HCT116 (cell line): ENCODE measurements at regions not wholly inside any gene's neighbourhood (a gene's known extent, or its start where the extent isn't known, plus 50 kb on each side); places are given as distances from the start of the nearest gene placed in this dataset.

ENCODE experiments used
- ATAC-seq: fragments of 200-7000 bp; cut with Tn5 transposase; 2 replicates; pipeline ENCODE4 v1.9.1; 2020; ENCODE audit warnings: mild to moderate bottlenecking, moderate library complexity
- BruUV-seq: library from RNA; stranded (reverse); fragments of 400-500 nt; replicated peaks from 2 replicates; lab custom pipeline; 2021; lab: Mats Ljungman, UMichigan
- CTCF ChIA-PET: fragments of 300-600 bp; sonication (Branson Sonifier 250); formaldehyde crosslinking; loops from one replicate; lab custom pipeline; 2021; ENCODE audit warnings: antibody characterized with exemption; lab: Charles Lee
- POLR2A ChIA-PET: fragments of 300-600, 350-600 bp; sonication (Branson Sonifier 250); formaldehyde crosslinking; loops from one replicate; lab custom pipeline; 2021; ENCODE audit warnings: antibody characterized with exemption; lab: Charles Lee
- RAD21 ChIA-PET, 2 experiments: fragments of 300-600 bp; sonication (Branson Sonifier 250); formaldehyde crosslinking; loops; one replicate each; lab custom pipeline; 2023; ENCODE audit warnings: low total read pairs in 2 of 2; ENCODE audit not compliant: uncharacterized antibody in 2 of 2, unreplicated experiment in 2 of 2, low non-redundant PET in 1 of 2; lab: Charles Lee
- DNase-seq: peaks from one replicate; pipeline ENCODE4 v3.0.0-alpha.2; 2010; ENCODE audit warnings: low read depth, low spot score
- H2AFZ ChIP-seq: fragments of 200-600 bp; shearing (Covaris generic), sonication (generic); 2 replicates; pipeline ENCODE4 v1.6.1; 2017; ENCODE audit warnings: low read depth, mixed run types, mixed read lengths, antibody characterized with exemption, low read length; ENCODE audit not compliant: poor library complexity, severe bottlenecking
- H3K27ac ChIP-seq: 2 replicates; pipeline ENCODE4 v1.5.1; 2012; ENCODE audit warnings: low read depth, low read length
- H3K27me3 ChIP-seq: fragments of 200-600 bp; sonication (generic); 2 replicates; pipeline ENCODE4 v1.6.1; 2016; ENCODE audit warnings: mixed run types, low read length, mixed read lengths; ENCODE audit not compliant: insufficient read depth
- H3K36me3 ChIP-seq, 2 experiments: fragments of 200-500 bp in 1 of 2; fragments of 200-600 bp in 1 of 2; sonication (Bioruptor generic) in 1 of 2; sonication (generic) in 1 of 2; 2 replicates each; pipeline versions ENCODE4 v1.5.1 to v1.6.1; 2014 to 2016; ENCODE audit warnings: low read length in 2 of 2, inconsistent platforms in 1 of 2, mixed read lengths in 1 of 2, mixed run types in 1 of 2; ENCODE audit not compliant: insufficient read depth in 2 of 2, control insufficient read depth in 1 of 2
- H3K4me1 ChIP-seq, 2 experiments: fragments of 200-600 bp in 1 of 2; sonication (generic) in 1 of 2; 2 replicates each; pipeline versions ENCODE4 v1.5.1 to v1.6.1; 2012 to 2017; ENCODE audit warnings: low read length in 2 of 2, inconsistent platforms in 1 of 2, mild to moderate bottlenecking in 1 of 2, mixed read lengths in 1 of 2, mixed run types in 1 of 2, moderate library complexity in 1 of 2; ENCODE audit not compliant: insufficient read depth in 2 of 2, control insufficient read depth in 1 of 2
- H3K4me2 ChIP-seq: fragments of 200-600 bp; sonication (generic); 2 replicates; pipeline ENCODE4 v1.6.1; 2017; ENCODE audit warnings: mixed run types, low read length, mixed read lengths
- H3K4me3 ChIP-seq, 2 experiments: fragments of 200-600 bp in 1 of 2; sonication (generic) in 1 of 2; replicated peaks in 1 of 2; 2 replicates each; pipeline ENCODE4 v1.5.1; 2011 to 2016; ENCODE audit warnings: low read length in 2 of 2, control low read depth in 1 of 2, low read depth in 1 of 2, mild to moderate bottlenecking in 1 of 2, mixed read lengths in 1 of 2, mixed run types in 1 of 2
- H3K79me2 ChIP-seq: fragments of 200-600 bp; sonication (generic); 2 replicates; pipeline ENCODE4 v1.6.1; 2017; ENCODE audit warnings: mild to moderate bottlenecking, mixed run types, low read length, moderate library complexity, mixed read lengths; ENCODE audit not compliant: insufficient read depth
- H3K9ac ChIP-seq: fragments of 200-600 bp; sonication (generic); 2 replicates; pipeline ENCODE4 v1.6.1; 2016; ENCODE audit warnings: low read length, mixed read lengths
- H3K9me2 ChIP-seq: fragments of 200-600 bp; sonication (generic), shearing (Covaris generic); 2 replicates; pipeline ENCODE4 v1.6.1; 2017; ENCODE audit warnings: mixed run types, mild to moderate bottlenecking, moderate library complexity; ENCODE audit not compliant: insufficient read depth
- H3K9me3 ChIP-seq, 2 experiments: fragments of 200-500 bp in 1 of 2; fragments of 200-600 bp in 1 of 2; sonication (Bioruptor generic) in 1 of 2; sonication (generic) in 1 of 2; 2 replicates each; pipeline ENCODE4 v1.6.1; 2014 to 2017; ENCODE audit warnings: low read length in 2 of 2, mixed read lengths in 2 of 2, inconsistent platforms in 1 of 2, low read depth in 1 of 2, mild to moderate bottlenecking in 1 of 2, mixed run types in 1 of 2, moderate library complexity in 1 of 2; ENCODE audit not compliant: control insufficient read depth in 1 of 2, insufficient read depth in 1 of 2
- H4K20me1 ChIP-seq: fragments of 200-600 bp; sonication (generic), shearing (Covaris generic); 2 replicates; pipeline ENCODE4 v1.6.1; 2017; ENCODE audit warnings: mixed run types, mild to moderate bottlenecking, moderate library complexity; ENCODE audit not compliant: insufficient read depth
- EGR1 ChIP-seq: IDR thresholded peaks from 2 replicates; pipeline ENCODE4 v1.6.1; 2012; ENCODE audit warnings: low read depth
- EZH2 ChIP-seq: fragments of 200-600 bp; sonication (generic); IDR thresholded peaks from 2 replicates; pipeline ENCODE4 v1.6.1; 2017; ENCODE audit warnings: antibody characterized with exemption, mixed run types
- FOSL1 ChIP-seq: IDR thresholded peaks from 2 replicates; pipeline ENCODE4 v1.6.1; 2012; ENCODE audit warnings: low read depth
- POLR2A ChIP-seq: IDR thresholded peaks from 2 replicates; pipeline ENCODE4 v1.7.0; 2011; ENCODE audit warnings: borderline replicate concordance; ENCODE audit not compliant: insufficient read depth, insufficient read length; ENCODE audit errors: extremely low read depth
- POLR2AphosphoS5 ChIP-seq: IDR thresholded peaks from 2 replicates; pipeline ENCODE4 v1.6.1; 2011; ENCODE audit warnings: mild to moderate bottlenecking, low read depth, low read length, moderate library complexity
- RAD21 ChIP-seq: IDR thresholded peaks from 2 replicates; pipeline ENCODE4 v1.6.1; 2012; ENCODE audit warnings: low read depth, mild to moderate bottlenecking
- SIN3A ChIP-seq: IDR thresholded peaks from 2 replicates; pipeline ENCODE4 v1.6.1; 2012; ENCODE audit warnings: low read depth
- SP1 ChIP-seq: IDR thresholded peaks from 2 replicates; pipeline ENCODE4 v1.6.1; 2012; ENCODE audit warnings: low read depth
- SRF ChIP-seq: IDR thresholded peaks from 2 replicates; pipeline ENCODE4 v1.6.1; 2012; ENCODE audit warnings: low read depth
- ZFX ChIP-seq: fragments of 450-650 bp; IDR thresholded peaks from 2 replicates; pipeline ENCODE4 v1.6.1; 2017
- ZNF274 ChIP-seq: fragments of 200-500 bp; sonication (Bioruptor generic); IDR thresholded peaks from 2 replicates; pipeline ENCODE4 v1.6.1; 2014; ENCODE audit warnings: mild to moderate bottlenecking, low read depth, low read length, inconsistent platforms
- intact Hi-C: fragments of 100-400 bp; cut with micrococcal nuclease; formaldehyde crosslinking; loops from 2 replicates; pipeline ENCODE4 v1.10.0; 2022
- TF ChIP-seq, protein P1 (sequence below): IDR thresholded peaks from 2 replicates; pipeline ENCODE4 v1.6.1; 2012
- TF ChIP-seq, protein P2 (sequence below), 3 experiments: fragments of 200-600 bp in 1 of 3; sonication (generic) in 1 of 3; IDR thresholded peaks in 2 of 3; conservative IDR thresholded peaks in 1 of 3; 2 replicates each; pipeline ENCODE4 v1.5.1; 2012 to 2017; ENCODE audit warnings: low read depth in 2 of 3, low read length in 2 of 3, antibody characterized with exemption in 1 of 3, borderline replicate concordance in 1 of 3, control low read depth in 1 of 3, mild to moderate bottlenecking in 1 of 3, mixed read lengths in 1 of 3, mixed run types in 1 of 3, moderate library complexity in 1 of 3; ENCODE audit not compliant: insufficient read depth in 1 of 3
- TF ChIP-seq, protein P3 (sequence below): IDR thresholded peaks from 2 replicates; pipeline ENCODE4 v1.6.1; 2012

DNA sequence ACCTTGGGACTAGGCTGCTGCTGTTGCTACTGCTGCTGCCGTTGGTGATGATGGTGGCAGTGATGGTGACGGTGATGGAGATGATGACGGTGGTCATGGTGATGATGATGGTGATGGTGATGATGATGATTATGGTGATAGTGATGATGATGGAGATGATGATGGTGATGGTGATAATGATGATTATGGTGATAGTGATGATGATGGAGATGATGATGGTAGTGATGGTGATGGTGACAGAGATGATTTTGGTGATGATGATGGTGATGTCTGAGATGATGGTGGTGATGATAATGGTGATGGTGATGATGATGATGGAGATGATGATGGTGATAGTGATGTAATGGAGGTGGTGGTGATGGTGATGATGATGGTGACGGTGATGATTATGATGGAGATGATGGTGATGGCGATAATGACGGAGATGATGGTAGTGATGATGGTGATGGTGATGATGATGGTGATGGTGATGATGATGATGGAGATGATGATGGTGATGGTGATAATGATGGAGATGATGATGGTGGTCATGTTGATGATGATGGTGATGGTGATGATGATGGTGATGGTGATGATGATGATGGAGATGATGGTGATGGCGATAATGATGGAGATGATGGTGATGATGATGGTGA lies 156.8 kb upstream of the PWP1 start:
- Histone ChIP-seq H2AFZ (no peak overlapping the region), H3K27ac (no peak overlapping the region), H3K79me2 (no peaks in the 10 kb centered on the region), H4K20me1 (no peaks in the 10 kb centered on the region), H3K4me3 (no peak overlapping the region), H3K27me3 (no peaks in the 10 kb centered on the region), H3K4me2 (no peak overlapping the region), H3K9me2 (no peaks in the 10 kb centered on the region), H3K9ac (no peak overlapping the region), H3K9me3 (no peaks in the 10 kb centered on the region), H3K4me1 (no peaks in the 10 kb centered on the region), H3K36me3 (no peaks in the 10 kb centered on the region)
- DNase-seq: no peak
- ChIA-PET POLR2A (no interaction called here), RAD21 (no interaction called here), CTCF (no interaction called here)
- intact Hi-C loops: no loop called here
- BruUV-seq: no TSS peak
- ATAC-seq: no peak
- TF ChIP-seq, protein P1, sequence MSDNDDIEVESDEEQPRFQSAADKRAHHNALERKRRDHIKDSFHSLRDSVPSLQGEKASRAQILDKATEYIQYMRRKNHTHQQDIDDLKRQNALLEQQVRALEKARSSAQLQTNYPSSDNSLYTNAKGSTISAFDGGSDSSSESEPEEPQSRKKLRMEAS: no peak
- TF ChIP-seq RAD21: no peak
- TF ChIP-seq POLR2A: no peak
- no peak for TF ChIP-seq FOSL1
- TF ChIP-seq SRF: no peak
- TF ChIP-seq SP1: no peak
- TF ChIP-seq POLR2AphosphoS5: no peak
- TF ChIP-seq, protein P2, sequence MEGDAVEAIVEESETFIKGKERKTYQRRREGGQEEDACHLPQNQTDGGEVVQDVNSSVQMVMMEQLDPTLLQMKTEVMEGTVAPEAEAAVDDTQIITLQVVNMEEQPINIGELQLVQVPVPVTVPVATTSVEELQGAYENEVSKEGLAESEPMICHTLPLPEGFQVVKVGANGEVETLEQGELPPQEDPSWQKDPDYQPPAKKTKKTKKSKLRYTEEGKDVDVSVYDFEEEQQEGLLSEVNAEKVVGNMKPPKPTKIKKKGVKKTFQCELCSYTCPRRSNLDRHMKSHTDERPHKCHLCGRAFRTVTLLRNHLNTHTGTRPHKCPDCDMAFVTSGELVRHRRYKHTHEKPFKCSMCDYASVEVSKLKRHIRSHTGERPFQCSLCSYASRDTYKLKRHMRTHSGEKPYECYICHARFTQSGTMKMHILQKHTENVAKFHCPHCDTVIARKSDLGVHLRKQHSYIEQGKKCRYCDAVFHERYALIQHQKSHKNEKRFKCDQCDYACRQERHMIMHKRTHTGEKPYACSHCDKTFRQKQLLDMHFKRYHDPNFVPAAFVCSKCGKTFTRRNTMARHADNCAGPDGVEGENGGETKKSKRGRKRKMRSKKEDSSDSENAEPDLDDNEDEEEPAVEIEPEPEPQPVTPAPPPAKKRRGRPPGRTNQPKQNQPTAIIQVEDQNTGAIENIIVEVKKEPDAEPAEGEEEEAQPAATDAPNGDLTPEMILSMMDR (IDR thresholded peaks at IDR 0.05 in 2 of 3, conservative IDR thresholded peaks at IDR 0.05 in 1 of 3; ENCODE audit: borderline replicate concordance in 1 of 3, insufficient read depth in 1 of 3, low read depth in 2 of 3, low read length in 2 of 3): no peak
- TF ChIP-seq ZFX: no peak
- TF ChIP-seq SIN3A: no peak
- TF ChIP-seq, protein P3, sequence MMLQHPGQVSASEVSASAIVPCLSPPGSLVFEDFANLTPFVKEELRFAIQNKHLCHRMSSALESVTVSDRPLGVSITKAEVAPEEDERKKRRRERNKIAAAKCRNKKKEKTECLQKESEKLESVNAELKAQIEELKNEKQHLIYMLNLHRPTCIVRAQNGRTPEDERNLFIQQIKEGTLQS: no peak
- no peak for TF ChIP-seq EGR1
- TF ChIP-seq ZNF274: no peak
- TF ChIP-seq EZH2: no peak
